ENCODE measurements at regions not wholly inside any gene's neighbourhood (a gene's known extent, or its start where the extent isn't known, plus 50 kb on each side); places are given as distances from the start of the nearest gene placed in this dataset.

DNA sequence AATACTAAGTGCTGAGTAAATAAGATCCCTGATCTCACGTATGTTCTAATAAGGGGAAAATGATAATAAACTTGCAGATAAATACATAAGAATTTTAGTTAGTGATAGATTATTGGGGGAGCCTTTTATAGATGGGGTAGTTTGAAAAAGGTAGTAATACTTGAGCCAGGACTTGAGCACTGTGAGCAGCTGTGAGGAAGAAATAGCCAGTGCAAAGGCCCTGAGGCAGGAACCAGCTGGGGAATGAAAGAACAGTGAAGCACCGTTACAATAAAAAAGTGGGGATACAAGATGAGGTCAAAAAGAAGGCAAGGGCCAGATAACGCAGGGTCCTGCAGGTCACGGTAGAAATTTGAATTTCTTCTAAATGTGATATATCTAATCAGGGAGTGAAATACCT is 234.8 kb upstream of the ELL2 start:
- dilution Hi-C loops (cut with MboI; ENCODE audit: extremely low pct_ligation_motif_present, low sequenced_read_pairs) (no loop called here), intact Hi-C loops (cut with micrococcal nuclease) (no loop called here)
- Histone ChIP-seq H3K9me3 (replicated peaks; ENCODE audit: control insufficient read depth, insufficient read depth, low read length) (no peaks in the 10 kb centered on the region), H3K9me1 (replicated peaks; ENCODE audit: control insufficient read depth, extremely low read depth, insufficient read depth, low read length) (no peaks in the 10 kb centered on the region), H3K9ac (replicated peaks; ENCODE audit: extremely low read depth, insufficient read depth, low read length) (no peak overlapping the region), H2AFZ (ENCODE audit: low read depth, low read length) (no peak overlapping the region), H3K4me1 (ENCODE audit: control insufficient read depth, extremely low read depth, insufficient read depth, low read length) (peaks cover 16% of the 10 kb centered on the region), H3K4me2 (ENCODE audit: insufficient read depth, low read length) (no peak overlapping the region), H3K27me3 (ENCODE audit: control insufficient read depth in 2 of 2, insufficient read depth in 2 of 2, low read length in 2 of 2) (no peaks in the 10 kb centered on the region), H3K79me2 (ENCODE audit: control insufficient read depth, insufficient read depth, low read length) (no peaks in the 10 kb centered on the region), H3K27ac (ENCODE audit: insufficient read depth, low read depth, low read length) (no peak overlapping the region), H4K20me1 (replicated peaks; ENCODE audit: control insufficient read depth, extremely low read depth, insufficient read depth, low read length) (no peaks in the 10 kb centered on the region), H3K36me3 (ENCODE audit: control insufficient read depth in 2 of 2, extremely low read depth in 1 of 2, insufficient read depth in 2 of 2, low read length in 2 of 2) (no peaks in the 10 kb centered on the region), H3K4me3 (replicated peaks in 1 of 3; ENCODE audit: insufficient read depth in 1 of 3, low read depth in 1 of 3, low read length in 3 of 3) (no peak overlapping the region)
- DNase-seq (ENCODE audit: low read depth, low spot score) (no peak), FAIRE-seq (no peak)
- TF ChIP-seq, protein P1, sequence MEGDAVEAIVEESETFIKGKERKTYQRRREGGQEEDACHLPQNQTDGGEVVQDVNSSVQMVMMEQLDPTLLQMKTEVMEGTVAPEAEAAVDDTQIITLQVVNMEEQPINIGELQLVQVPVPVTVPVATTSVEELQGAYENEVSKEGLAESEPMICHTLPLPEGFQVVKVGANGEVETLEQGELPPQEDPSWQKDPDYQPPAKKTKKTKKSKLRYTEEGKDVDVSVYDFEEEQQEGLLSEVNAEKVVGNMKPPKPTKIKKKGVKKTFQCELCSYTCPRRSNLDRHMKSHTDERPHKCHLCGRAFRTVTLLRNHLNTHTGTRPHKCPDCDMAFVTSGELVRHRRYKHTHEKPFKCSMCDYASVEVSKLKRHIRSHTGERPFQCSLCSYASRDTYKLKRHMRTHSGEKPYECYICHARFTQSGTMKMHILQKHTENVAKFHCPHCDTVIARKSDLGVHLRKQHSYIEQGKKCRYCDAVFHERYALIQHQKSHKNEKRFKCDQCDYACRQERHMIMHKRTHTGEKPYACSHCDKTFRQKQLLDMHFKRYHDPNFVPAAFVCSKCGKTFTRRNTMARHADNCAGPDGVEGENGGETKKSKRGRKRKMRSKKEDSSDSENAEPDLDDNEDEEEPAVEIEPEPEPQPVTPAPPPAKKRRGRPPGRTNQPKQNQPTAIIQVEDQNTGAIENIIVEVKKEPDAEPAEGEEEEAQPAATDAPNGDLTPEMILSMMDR (IDR thresholded peaks at IDR 0.05; ENCODE audit: extremely low read depth in 1 of 2, insufficient read depth in 1 of 2, low read depth in 1 of 2, low read length in 2 of 2) = no peak
- TF ChIP-seq, protein P2, sequence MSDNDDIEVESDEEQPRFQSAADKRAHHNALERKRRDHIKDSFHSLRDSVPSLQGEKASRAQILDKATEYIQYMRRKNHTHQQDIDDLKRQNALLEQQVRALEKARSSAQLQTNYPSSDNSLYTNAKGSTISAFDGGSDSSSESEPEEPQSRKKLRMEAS (IDR thresholded peaks at IDR 0.05; ENCODE audit: insufficient read depth, insufficient read length) = no peak
- TF ChIP-seq JUN (IDR thresholded peaks at IDR 0.05; ENCODE audit: borderline replicate concordance, insufficient read depth, insufficient read length, low read depth) = no peak
- BruUV-seq (replicated peaks) = no TSS peak
- CTCF ChIA-PET = no interaction called here
- POLR2A ChIA-PET = no interaction called here

DNA sequence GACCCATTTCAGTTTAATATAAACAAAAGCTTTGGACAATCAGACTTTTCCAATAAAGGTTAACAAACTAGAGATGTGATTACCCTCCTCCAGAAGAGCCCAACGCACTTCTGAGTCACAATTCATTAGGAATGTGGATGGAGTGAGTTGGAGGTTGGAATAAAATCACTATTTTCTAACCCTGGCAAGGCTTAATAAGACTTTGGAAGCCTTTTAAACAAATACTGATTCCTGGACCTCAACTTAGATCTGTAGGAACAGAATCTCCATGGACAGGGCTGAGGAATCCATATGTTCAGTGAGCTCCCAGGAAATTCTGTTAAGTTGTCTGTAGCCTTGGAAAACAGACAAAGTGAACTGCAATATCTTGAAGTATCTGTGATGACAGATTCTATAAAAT is 233.5 kb upstream of the ELL2 start:
- CTCF ChIA-PET = interaction anchor here (0.7 kb wide), 1 partner anchor 14 kb away, joined by 3 read pairs; no protein-coding TSS in a partner anchor

More for the DNA sequence above, 233.5 kb upstream of the ELL2 start:
- no peak for TF ChIP-seq POLR2AphosphoS5 (IDR thresholded peaks at IDR 0.05; ENCODE audit: insufficient read depth, low read depth, low read length)
- TF ChIP-seq, protein P1 (IDR thresholded peaks at IDR 0.05; ENCODE audit: extremely low read depth in 1 of 2, insufficient read depth in 1 of 2, low read depth in 1 of 2, low read length in 2 of 2) = no peak
- TF ChIP-seq, protein P2 (IDR thresholded peaks at IDR 0.05; ENCODE audit: insufficient read depth, insufficient read length) = no peak
- TF ChIP-seq EZH2 (IDR thresholded peaks at IDR 0.05; ENCODE audit: borderline replicate concordance, low read depth, low read length, severe bottlenecking) = no peak
- no peak for TF ChIP-seq JUN (IDR thresholded peaks at IDR 0.05; ENCODE audit: borderline replicate concordance, insufficient read depth, insufficient read length, low read depth)
- no peak for TF ChIP-seq FOS (IDR thresholded peaks at IDR 0.05; ENCODE audit: borderline replicate concordance, insufficient read depth, low read length)
- no peak overlapping the region for H3K27ac ChIP-seq (ENCODE audit: insufficient read depth, low read depth, low read length)
- no peaks in the 10 kb centered on the region for H3K9me1 ChIP-seq (replicated peaks; ENCODE audit: control insufficient read depth, extremely low read depth, insufficient read depth, low read length)
- BruUV-seq (replicated peaks) = no TSS peak
- POLR2A ChIA-PET = no interaction called here
- H3K36me3 ChIP-seq (ENCODE audit: control insufficient read depth in 2 of 2, extremely low read depth in 1 of 2, insufficient read depth in 2 of 2, low read length in 2 of 2) = no peaks in the 10 kb centered on the region
- intact Hi-C loops (cut with micrococcal nuclease) (no loop called here), dilution Hi-C loops (cut with MboI; ENCODE audit: extremely low pct_ligation_motif_present, low sequenced_read_pairs) (no loop called here)
- DNase-seq (ENCODE audit: low read depth, low spot score) (no peak), FAIRE-seq (no peak)
- no peaks in the 10 kb centered on the region for H4K20me1 ChIP-seq (replicated peaks; ENCODE audit: control insufficient read depth, extremely low read depth, insufficient read depth, low read length)
- H2AFZ ChIP-seq (ENCODE audit: low read depth, low read length) = no peak overlapping the region
- no peak overlapping the region for H3K4me2 ChIP-seq (ENCODE audit: insufficient read depth, low read length)
- H3K4me1 ChIP-seq (ENCODE audit: control insufficient read depth, extremely low read depth, insufficient read depth, low read length) = peaks cover 16% of the 10 kb centered on the region
- no peaks in the 10 kb centered on the region for H3K27me3 ChIP-seq (ENCODE audit: control insufficient read depth in 2 of 2, insufficient read depth in 2 of 2, low read length in 2 of 2)
- H3K9ac ChIP-seq (replicated peaks; ENCODE audit: extremely low read depth, insufficient read depth, low read length) = no peak overlapping the region
- no peaks in the 10 kb centered on the region for H3K79me2 ChIP-seq (ENCODE audit: control insufficient read depth, insufficient read depth, low read length)
- no peak overlapping the region for H3K4me3 ChIP-seq (replicated peaks in 1 of 3; ENCODE audit: insufficient read depth in 1 of 3, low read depth in 1 of 3, low read length in 3 of 3)
- H3K9me3 ChIP-seq (replicated peaks; ENCODE audit: control insufficient read depth, insufficient read depth, low read length) = no peaks in the 10 kb centered on the region
